PC-3 (cell line): ENCODE measurements at regions not wholly inside any gene's neighbourhood (a gene's known extent, or its start where the extent isn't known, plus 50 kb on each side); places are given as distances from the start of the nearest gene placed in this dataset.

Experiments used
- ATAC-seq: fragments of 200-7000 bp; cut with Tn5 transposase; 2 replicates; pipeline ENCODE4 v1.9.1; 2020; ENCODE audit warnings: mild to moderate bottlenecking, moderate library complexity
- BruUV-seq: library from RNA; stranded (reverse); fragments of 400-500 nt; replicated peaks from 2 replicates; lab custom pipeline; 2021; lab: Mats Ljungman, UMichigan
- CTCF ChIA-PET: fragments of 300-600 bp; sonication (Branson Sonifier 250); formaldehyde crosslinking; loops from one replicate; lab custom pipeline; 2022; ENCODE audit warnings: antibody characterized with exemption; lab: Charles Lee
- POLR2A ChIA-PET: fragments of 300-600 bp; sonication (Branson Sonifier 250); formaldehyde crosslinking; loops from one replicate; lab custom pipeline; 2022; ENCODE audit warnings: antibody characterized with exemption; ENCODE audit not compliant: unreplicated experiment; lab: Charles Lee
- DNase-seq: peaks from one replicate; pipeline ENCODE4 v3.0.0-alpha.2; 2015
- H2AFZ ChIP-seq: fragments of 300-600 bp; sonication (generic); 2 replicates; pipeline ENCODE4 v1.6.0; 2016; ENCODE audit warnings: antibody characterized with exemption, low read length
- H3F3A ChIP-seq: fragments of 300-600 bp; sonication (generic); one replicate; pipeline ENCODE4 v1.6.0; 2017; ENCODE audit warnings: antibody characterized with exemption, low read length, control low read depth, mild to moderate bottlenecking; ENCODE audit not compliant: unreplicated experiment
- H3K27ac ChIP-seq: fragments of 300-600 bp; sonication (generic); 2 replicates; pipeline ENCODE4 v1.5.1; 2016; ENCODE audit warnings: mild to moderate bottlenecking, low read length
- H3K27me3 ChIP-seq: fragments of 300-600 bp; sonication (generic); 2 replicates; pipeline ENCODE4 v1.6.1; 2016; ENCODE audit warnings: low read length, mixed read lengths
- H3K36me3 ChIP-seq: fragments of 300-600 bp; sonication (generic); 2 replicates; pipeline ENCODE4 v1.6.1; 2016; ENCODE audit warnings: low read depth, mixed run types, low read length, mixed read lengths
- H3K4me1 ChIP-seq: fragments of 300-600 bp; sonication (generic); 2 replicates; pipeline ENCODE4 v1.5.1; 2016; ENCODE audit warnings: low read length; ENCODE audit not compliant: insufficient read depth
- H3K4me2 ChIP-seq: fragments of 300-600 bp; sonication (generic); 2 replicates; pipeline ENCODE4 v1.6.0; 2016; ENCODE audit warnings: low read length
- H3K4me3 ChIP-seq: fragments of 300-600 bp; sonication (generic); 2 replicates; pipeline ENCODE4 v1.5.1; 2016; ENCODE audit warnings: mild to moderate bottlenecking, low read length, mixed read lengths
- H3K79me2 ChIP-seq: fragments of 300-600 bp; sonication (generic); 2 replicates; pipeline ENCODE4 v1.6.1; 2017; ENCODE audit warnings: low read length, mixed read lengths
- H3K9ac ChIP-seq: fragments of 300-600 bp; sonication (generic); 2 replicates; pipeline ENCODE4 v1.6.0; 2016; ENCODE audit warnings: mild to moderate bottlenecking, low read length
- H3K9me2 ChIP-seq: fragments of 300-600 bp; sonication (generic); replicated peaks from 2 replicates; pipeline ENCODE4 v1.6.1; 2016; ENCODE audit warnings: mixed run types, low read length, mixed read lengths
- H3K9me3 ChIP-seq: fragments of 300-600 bp; sonication (generic); 2 replicates; pipeline ENCODE4 v1.6.1; 2016; ENCODE audit warnings: low read length, mixed read lengths
- H4K20me1 ChIP-seq: fragments of 300-600 bp; sonication (generic); 2 replicates; pipeline ENCODE4 v1.6.1; 2016; ENCODE audit warnings: low read length, mixed read lengths
- EZH2 ChIP-seq: fragments of 300-600 bp; sonication (generic); IDR thresholded peaks from one replicate; pipeline ENCODE4 v1.6.1; 2017; ENCODE audit warnings: antibody characterized with exemption, mild to moderate bottlenecking, low read length; ENCODE audit not compliant: unreplicated experiment
- EZH2phosphoT487 ChIP-seq: fragments of 300-600 bp; sonication (generic); IDR thresholded peaks from 2 replicates; pipeline ENCODE4 v1.6.1; 2018; ENCODE audit warnings: mild to moderate bottlenecking, antibody characterized with exemption, low read length, borderline replicate concordance
- intact Hi-C: fragments of 100-400 bp; cut with micrococcal nuclease; formaldehyde crosslinking; loops from 2 replicates; pipeline ENCODE4 v1.9.0; 2023
- TF ChIP-seq, protein P1 (sequence below): fragments of 300-600 bp; sonication (generic); conservative IDR thresholded peaks from 2 replicates; pipeline ENCODE4 v1.5.1; 2017; ENCODE audit warnings: antibody characterized with exemption, low read depth, mild to moderate bottlenecking, low read length

DNA sequence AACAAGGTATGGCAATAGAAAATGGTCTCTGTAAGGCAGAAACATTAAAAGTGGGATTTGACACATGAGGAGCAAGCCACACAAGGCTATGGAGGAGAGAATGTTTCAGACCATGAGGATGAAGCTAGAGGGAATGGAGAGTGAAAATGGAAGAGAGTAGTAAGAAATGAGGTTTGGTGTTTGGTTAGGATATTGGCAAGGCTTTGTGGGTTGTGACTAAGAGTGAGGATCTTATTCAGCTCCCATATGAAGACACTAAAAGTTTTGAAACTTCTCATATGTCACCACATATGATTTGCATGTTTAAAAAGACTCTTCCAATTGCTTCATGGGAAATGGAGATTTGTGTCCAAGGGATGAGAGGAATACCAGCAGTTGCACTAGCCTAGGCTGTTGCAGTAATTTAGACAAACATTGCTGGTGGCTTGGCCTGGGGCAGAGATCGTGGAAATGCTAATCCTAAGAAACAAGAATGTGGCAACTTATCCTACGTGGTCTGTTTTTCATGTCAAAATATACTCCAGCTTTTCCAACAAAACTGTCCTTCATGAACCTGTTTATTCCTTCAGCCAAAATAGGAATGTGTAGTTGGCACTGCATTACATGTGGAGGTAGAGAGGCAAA lies 749.0 kb downstream of the PDCD6IP start:
- H3K9me3 ChIP-seq, result peaks cover 23% of the 10 kb centered on the region; the same call in 1 of the 2 replicates
- intact Hi-C loops, result no loop called here
- POLR2A ChIA-PET, result no interaction called here
- H3K27me3 ChIP-seq, result no peaks in the 10 kb centered on the region
- no TSS peak for BruUV-seq
- no peak overlapping the region for H3K9ac ChIP-seq
- H3K27ac ChIP-seq, result no peak overlapping the region
- TF ChIP-seq EZH2phosphoT487 (no peak), EZH2 (no peak)
- TF ChIP-seq, protein P1, sequence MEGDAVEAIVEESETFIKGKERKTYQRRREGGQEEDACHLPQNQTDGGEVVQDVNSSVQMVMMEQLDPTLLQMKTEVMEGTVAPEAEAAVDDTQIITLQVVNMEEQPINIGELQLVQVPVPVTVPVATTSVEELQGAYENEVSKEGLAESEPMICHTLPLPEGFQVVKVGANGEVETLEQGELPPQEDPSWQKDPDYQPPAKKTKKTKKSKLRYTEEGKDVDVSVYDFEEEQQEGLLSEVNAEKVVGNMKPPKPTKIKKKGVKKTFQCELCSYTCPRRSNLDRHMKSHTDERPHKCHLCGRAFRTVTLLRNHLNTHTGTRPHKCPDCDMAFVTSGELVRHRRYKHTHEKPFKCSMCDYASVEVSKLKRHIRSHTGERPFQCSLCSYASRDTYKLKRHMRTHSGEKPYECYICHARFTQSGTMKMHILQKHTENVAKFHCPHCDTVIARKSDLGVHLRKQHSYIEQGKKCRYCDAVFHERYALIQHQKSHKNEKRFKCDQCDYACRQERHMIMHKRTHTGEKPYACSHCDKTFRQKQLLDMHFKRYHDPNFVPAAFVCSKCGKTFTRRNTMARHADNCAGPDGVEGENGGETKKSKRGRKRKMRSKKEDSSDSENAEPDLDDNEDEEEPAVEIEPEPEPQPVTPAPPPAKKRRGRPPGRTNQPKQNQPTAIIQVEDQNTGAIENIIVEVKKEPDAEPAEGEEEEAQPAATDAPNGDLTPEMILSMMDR, result no peak
- no peak for ATAC-seq
- H2AFZ ChIP-seq, result no peak overlapping the region
- CTCF ChIA-PET, result no interaction called here
- no peak overlapping the region for H3K4me2 ChIP-seq
- H4K20me1 ChIP-seq, result no peaks in the 10 kb centered on the region
- H3K79me2 ChIP-seq, result no peaks in the 10 kb centered on the region
- H3K4me1 ChIP-seq, result no peaks in the 10 kb centered on the region
- no peak overlapping the region for H3K4me3 ChIP-seq
- no peak for DNase-seq
- no peaks in the 10 kb centered on the region for H3K36me3 ChIP-seq
- H3F3A ChIP-seq, result no peaks in the 10 kb centered on the region
- no peaks in the 10 kb centered on the region for H3K9me2 ChIP-seq

DNA sequence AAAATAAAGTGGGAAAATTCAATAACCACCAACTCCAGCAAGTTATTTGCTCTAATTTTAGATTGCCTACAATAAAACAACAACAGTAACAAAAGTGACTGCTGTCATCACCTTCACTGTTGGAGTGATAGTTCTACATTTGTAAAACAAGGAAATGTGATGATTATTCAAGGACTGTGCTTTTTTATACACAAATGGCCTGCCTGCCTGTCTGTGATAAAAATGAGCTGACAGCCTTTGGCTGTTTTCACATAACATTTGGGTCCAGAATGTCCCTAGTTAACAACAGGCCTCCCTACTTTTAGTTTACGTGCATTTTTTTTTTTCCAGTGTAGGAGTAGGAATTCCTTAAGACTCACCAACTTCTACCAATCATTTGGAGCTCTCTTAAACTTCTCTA lies 768.8 kb downstream of the PDCD6IP start:
- H4K20me1 ChIP-seq, result no peaks in the 10 kb centered on the region
- H3F3A ChIP-seq, result no peaks in the 10 kb centered on the region
- H2AFZ ChIP-seq, result no peak overlapping the region
- H3K9me2 ChIP-seq, result no peaks in the 10 kb centered on the region
- H3K9me3 ChIP-seq, result peaks cover 18% of the 10 kb centered on the region; the same call in 1 of the 2 replicates
- ChIA-PET CTCF (no interaction called here), POLR2A (no interaction called here)
- DNase-seq (no peak), ATAC-seq (no peak)
- no peak overlapping the region for H3K4me3 ChIP-seq
- TF ChIP-seq EZH2 (no peak), EZH2phosphoT487 (no peak)
- TF ChIP-seq, protein P1, result no peak
- H3K4me2 ChIP-seq, result no peak overlapping the region
- no peak overlapping the region for H3K27ac ChIP-seq
- no peaks in the 10 kb centered on the region for H3K4me1 ChIP-seq
- H3K9ac ChIP-seq, result no peak overlapping the region
- H3K27me3 ChIP-seq, result no peaks in the 10 kb centered on the region
- no TSS peak for BruUV-seq
- no peaks in the 10 kb centered on the region for H3K79me2 ChIP-seq
- intact Hi-C loops, result no loop called here
- H3K36me3 ChIP-seq, result no peaks in the 10 kb centered on the region

DNA sequence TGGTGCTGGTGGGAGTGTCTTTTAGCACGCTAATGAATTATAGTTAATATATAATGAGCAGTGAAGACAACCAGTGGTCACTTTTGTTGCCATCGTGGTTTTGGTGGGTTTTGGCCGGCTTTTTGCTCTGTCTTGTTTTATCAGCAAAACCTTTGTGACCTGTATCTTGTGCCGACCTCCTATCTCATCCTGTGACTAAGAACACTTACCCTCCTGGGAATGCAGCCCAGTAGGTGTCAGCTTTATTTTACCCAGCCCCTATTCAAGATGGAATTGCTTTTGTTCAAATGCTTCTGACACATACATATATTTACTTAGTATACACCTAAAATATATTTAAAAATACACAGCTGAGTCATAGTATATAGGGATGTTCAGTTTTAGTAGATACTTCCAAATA lies 770.3 kb downstream of the PDCD6IP start:
- Histone ChIP-seq H3K4me2 (no peak overlapping the region), H3K36me3 (no peaks in the 10 kb centered on the region), H3K4me1 (no peaks in the 10 kb centered on the region), H3K9ac (no peak overlapping the region), H4K20me1 (no peaks in the 10 kb centered on the region), H3K79me2 (no peaks in the 10 kb centered on the region), H3F3A (no peaks in the 10 kb centered on the region), H3K4me3 (no peak overlapping the region), H3K27ac (no peak overlapping the region), H3K9me3 (0 out of 2 replicates have a peak, but pooled peaks cover 8% of the 10 kb centered on the region), H2AFZ (no peak overlapping the region), H3K27me3 (no peaks in the 10 kb centered on the region), H3K9me2 (no peaks in the 10 kb centered on the region)
- intact Hi-C loops, result no loop called here
- no peak for TF ChIP-seq EZH2phosphoT487
- TF ChIP-seq, protein P1, result no peak
- TF ChIP-seq EZH2, result no peak
- no peak for DNase-seq
- ATAC-seq, result peak; percentile 42; the same call in 1 of the 2 replicates
- BruUV-seq, result no TSS peak
- ChIA-PET CTCF (no interaction called here), POLR2A (no interaction called here)
